ENCODE measurements at regions not wholly inside any gene's neighbourhood (a gene's known extent, or its start where the extent isn't known, plus 50 kb on each side); places are given as distances from the start of the nearest gene placed in this dataset.

DNA sequence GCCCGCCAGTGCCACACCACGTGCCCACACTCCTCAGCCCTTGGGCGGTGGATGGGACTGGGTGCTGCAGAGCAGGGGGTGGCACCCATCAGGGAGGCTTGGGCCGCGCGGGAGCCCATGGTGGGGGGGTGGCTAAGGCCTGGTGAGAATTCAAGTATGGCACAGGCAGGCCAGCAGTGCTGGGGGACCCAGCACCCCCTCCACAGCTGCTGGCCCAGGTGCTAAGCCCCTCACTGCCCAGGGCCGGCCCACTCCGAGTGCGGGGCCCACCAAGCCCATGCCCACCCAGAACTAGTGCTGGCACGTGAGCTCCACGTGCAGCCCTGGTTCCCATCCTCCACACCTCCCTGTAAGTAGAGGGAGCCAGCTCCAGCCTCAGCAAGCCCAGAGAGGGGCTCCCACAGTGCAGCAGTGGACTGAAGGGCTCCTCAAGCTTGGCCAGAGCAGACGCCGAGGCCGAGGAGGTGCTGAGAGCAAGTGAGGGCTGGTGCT lies 1091.1 kb upstream of the GJE1 start:
- Histone ChIP-seq H2AFZ (ENCODE audit: low read length) (no peak overlapping the region), H3F3A (ENCODE audit: insufficient read depth, low read length) (no peaks in the 10 kb centered on the region), H3K4me2 (ENCODE audit: low read length) (no peak overlapping the region), H3K36me3 (ENCODE audit: insufficient read depth, low read length) (no peaks in the 10 kb centered on the region), H3K79me2 (ENCODE audit: insufficient read depth, low read length) (no peaks in the 10 kb centered on the region), H3K27me3 (ENCODE audit: insufficient read depth, low read length) (no peaks in the 10 kb centered on the region), H3K4me1 (ENCODE audit: insufficient read depth, low read length, severe bottlenecking) (no peaks in the 10 kb centered on the region), H3K9ac (ENCODE audit: low read length) (no peak overlapping the region), H3K9me2 (ENCODE audit: low read depth, low read length) (no peaks in the 10 kb centered on the region), H3K9me3 (ENCODE audit: low read length) (no peaks in the 10 kb centered on the region), H3K27ac (ENCODE audit: low read depth, low read length, poor library complexity, severe bottlenecking) (no peak overlapping the region), H3K4me3 (ENCODE audit: low read depth, low read length, poor library complexity, severe bottlenecking) (no peak overlapping the region), H4K20me1 (ENCODE audit: insufficient read depth, low read length) (no peaks in the 10 kb centered on the region)
- TF ChIP-seq EZH2 (IDR thresholded peaks at IDR 0.05; ENCODE audit: borderline replicate concordance, low read length) = no peak
- TF ChIP-seq, protein P1, sequence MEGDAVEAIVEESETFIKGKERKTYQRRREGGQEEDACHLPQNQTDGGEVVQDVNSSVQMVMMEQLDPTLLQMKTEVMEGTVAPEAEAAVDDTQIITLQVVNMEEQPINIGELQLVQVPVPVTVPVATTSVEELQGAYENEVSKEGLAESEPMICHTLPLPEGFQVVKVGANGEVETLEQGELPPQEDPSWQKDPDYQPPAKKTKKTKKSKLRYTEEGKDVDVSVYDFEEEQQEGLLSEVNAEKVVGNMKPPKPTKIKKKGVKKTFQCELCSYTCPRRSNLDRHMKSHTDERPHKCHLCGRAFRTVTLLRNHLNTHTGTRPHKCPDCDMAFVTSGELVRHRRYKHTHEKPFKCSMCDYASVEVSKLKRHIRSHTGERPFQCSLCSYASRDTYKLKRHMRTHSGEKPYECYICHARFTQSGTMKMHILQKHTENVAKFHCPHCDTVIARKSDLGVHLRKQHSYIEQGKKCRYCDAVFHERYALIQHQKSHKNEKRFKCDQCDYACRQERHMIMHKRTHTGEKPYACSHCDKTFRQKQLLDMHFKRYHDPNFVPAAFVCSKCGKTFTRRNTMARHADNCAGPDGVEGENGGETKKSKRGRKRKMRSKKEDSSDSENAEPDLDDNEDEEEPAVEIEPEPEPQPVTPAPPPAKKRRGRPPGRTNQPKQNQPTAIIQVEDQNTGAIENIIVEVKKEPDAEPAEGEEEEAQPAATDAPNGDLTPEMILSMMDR (IDR thresholded peaks at IDR 0.05; ENCODE audit: low read length) = no peak

- Histone ChIP-seq H4K20me1 (ENCODE audit: insufficient read depth, low read length) (no peaks in the 10 kb centered on the region), H3K4me2 (ENCODE audit: low read length) (no peak overlapping the region), H3K36me3 (ENCODE audit: insufficient read depth, low read length) (no peaks in the 10 kb centered on the region), H3K4me1 (ENCODE audit: insufficient read depth, low read length, severe bottlenecking) (peaks cover 8% of the 10 kb centered on the region), H3K9ac (ENCODE audit: low read length) (no peak overlapping the region), H2AFZ (ENCODE audit: low read length) (no peak overlapping the region; the same call in 1 of the 2 replicates), H3F3A (ENCODE audit: insufficient read depth, low read length) (no peaks in the 10 kb centered on the region), H3K9me3 (ENCODE audit: low read length) (0 out of 2 replicates have a peak, but pooled peaks cover 2% of the 10 kb centered on the region), H3K27me3 (ENCODE audit: insufficient read depth, low read length) (no peaks in the 10 kb centered on the region), H3K79me2 (ENCODE audit: insufficient read depth, low read length) (no peaks in the 10 kb centered on the region), H3K9me2 (ENCODE audit: low read depth, low read length) (no peaks in the 10 kb centered on the region), H3K4me3 (ENCODE audit: low read depth, low read length, poor library complexity, severe bottlenecking) (no peak overlapping the region), H3K27ac (ENCODE audit: low read depth, low read length, poor library complexity, severe bottlenecking) (no peak overlapping the region)
- TF ChIP-seq EZH2 (IDR thresholded peaks at IDR 0.05; ENCODE audit: borderline replicate concordance, low read length) = no peak
- TF ChIP-seq, protein P1 (IDR thresholded peaks at IDR 0.05; ENCODE audit: low read length) = no peak
Observed at GRCh38 chr6:141035312-141036200, 1097.2 kb upstream of the GJE1 start.

- H3K79me2 ChIP-seq (ENCODE audit: insufficient read depth, low read length) = no peaks in the 10 kb centered on the region
- H3K9me2 ChIP-seq (ENCODE audit: low read depth, low read length) = no peaks in the 10 kb centered on the region
- H3K27ac ChIP-seq (ENCODE audit: low read depth, low read length, poor library complexity, severe bottlenecking) = no peak overlapping the region
- H2AFZ ChIP-seq (ENCODE audit: low read length) = no peak overlapping the region
- no peak overlapping the region for H3K9ac ChIP-seq (ENCODE audit: low read length)
- no peaks in the 10 kb centered on the region for H3F3A ChIP-seq (ENCODE audit: insufficient read depth, low read length)
- H3K36me3 ChIP-seq (ENCODE audit: insufficient read depth, low read length) = no peaks in the 10 kb centered on the region
- H3K27me3 ChIP-seq (ENCODE audit: insufficient read depth, low read length) = no peaks in the 10 kb centered on the region
- no peak overlapping the region for H3K4me3 ChIP-seq (ENCODE audit: low read depth, low read length, poor library complexity, severe bottlenecking)
- 0 out of 2 replicates have a peak, but pooled peaks cover 2% of the 10 kb centered on the region for H3K9me3 ChIP-seq (ENCODE audit: low read length)
- H3K4me1 ChIP-seq (ENCODE audit: insufficient read depth, low read length, severe bottlenecking) = peaks cover 8% of the 10 kb centered on the region
- no peaks in the 10 kb centered on the region for H4K20me1 ChIP-seq (ENCODE audit: insufficient read depth, low read length)
- no peak overlapping the region for H3K4me2 ChIP-seq (ENCODE audit: low read length)
- TF ChIP-seq, protein P1 (IDR thresholded peaks at IDR 0.05; ENCODE audit: low read length) = no peak
- no peak for TF ChIP-seq EZH2 (IDR thresholded peaks at IDR 0.05; ENCODE audit: borderline replicate concordance, low read length)
Observed at GRCh38 chr6:141033101-141033500, 1099.6 kb upstream of the GJE1 start.
